GM21619 (cell line): ENCODE measurements at regions not wholly inside any gene's neighbourhood (a gene's known extent, or its start where the extent isn't known, plus 50 kb on each side); places are given as distances from the start of the nearest gene placed in this dataset.
"Not testable (repeated sequence)": the region's sequence is repeated elsewhere in the genome, so short reads cannot be mapped to it uniquely, and the experiment has no call there.

Experiments
- ATAC-seq: cut with Tn5 transposase; IDR thresholded peaks from one replicate; pipeline ENCODE4 v1.9.1; 2021; ENCODE audit not compliant: unreplicated experiment

DNA sequence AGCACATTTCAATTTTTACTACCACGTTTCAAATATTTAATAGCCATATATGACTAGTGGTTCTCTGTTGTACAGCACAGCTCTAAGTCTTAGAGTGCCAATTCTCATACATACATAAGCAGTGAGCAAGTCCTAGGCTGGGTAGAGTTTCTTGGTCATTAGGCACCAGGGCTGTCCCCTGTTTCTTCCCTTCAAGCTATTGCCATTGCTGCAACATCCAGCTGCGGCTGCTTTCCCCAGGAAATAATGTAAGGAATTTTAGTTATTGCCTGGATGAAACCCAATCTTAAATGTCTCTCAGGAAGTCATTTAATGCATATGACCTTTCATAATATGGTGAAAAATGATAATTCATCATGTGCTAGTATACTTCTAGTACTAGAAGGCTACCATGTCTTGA is 74.1 kb upstream of the PPP3CA start:
- ATAC-seq = no peak

DNA sequence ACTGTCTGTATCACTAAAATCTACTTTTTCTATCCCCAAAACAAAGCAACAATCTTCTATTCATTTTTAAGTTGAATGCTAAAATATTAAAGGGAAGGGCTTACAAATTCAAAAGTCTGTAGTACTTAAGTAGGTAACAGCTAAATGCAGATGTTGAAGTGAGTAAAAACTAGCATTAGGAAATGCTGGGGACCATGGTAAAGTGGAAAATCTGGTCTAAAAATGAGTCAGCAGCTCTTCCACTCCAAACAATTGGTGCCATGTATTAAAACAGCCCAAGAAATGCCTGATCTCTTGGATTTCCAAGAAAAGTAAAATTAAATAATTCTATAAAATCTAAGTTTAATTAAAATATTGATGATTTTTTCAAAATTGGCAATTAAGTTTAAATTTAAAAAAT is 73.3 kb upstream of the PPP3CA start:
- ATAC-seq = no peak

DNA sequence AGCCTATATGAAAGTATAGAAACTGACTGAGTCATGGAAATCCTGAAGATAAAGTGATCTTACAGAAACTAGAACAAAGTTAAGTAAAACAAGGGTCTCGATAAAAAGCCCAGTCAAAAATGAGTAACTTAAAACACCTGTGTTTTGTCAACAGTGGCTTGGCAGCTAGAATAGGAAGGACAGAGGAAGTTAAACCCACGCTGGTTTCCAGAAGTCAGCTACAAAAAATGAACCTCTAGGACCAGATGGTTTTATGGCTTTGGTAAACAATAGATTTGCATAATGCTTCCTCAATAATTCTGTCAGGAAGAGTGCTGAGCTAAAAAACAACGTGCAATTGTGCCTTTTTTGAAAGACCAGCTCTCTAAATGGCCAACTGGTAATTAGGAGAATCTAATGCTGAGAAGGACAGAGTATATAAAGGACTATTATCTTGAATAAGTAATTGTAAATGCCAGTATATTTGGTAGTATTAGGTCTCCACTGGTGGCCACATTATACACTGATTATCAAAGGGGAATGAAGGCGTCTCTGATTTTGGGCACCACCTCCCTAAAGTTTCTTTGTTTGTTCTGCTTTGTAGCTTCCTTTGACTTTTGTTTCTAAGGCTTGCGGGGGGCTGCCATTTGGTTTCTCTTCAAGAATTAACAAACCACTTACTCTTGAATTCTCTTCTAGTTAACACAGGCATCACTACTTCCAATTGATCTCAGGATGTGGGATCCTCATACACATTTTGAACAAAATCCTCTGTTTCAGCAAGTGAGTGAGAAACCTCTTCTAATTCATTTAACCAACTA is 72.2 kb upstream of the PPP3CA start:
- ATAC-seq = peak; percentile 80

DNA sequence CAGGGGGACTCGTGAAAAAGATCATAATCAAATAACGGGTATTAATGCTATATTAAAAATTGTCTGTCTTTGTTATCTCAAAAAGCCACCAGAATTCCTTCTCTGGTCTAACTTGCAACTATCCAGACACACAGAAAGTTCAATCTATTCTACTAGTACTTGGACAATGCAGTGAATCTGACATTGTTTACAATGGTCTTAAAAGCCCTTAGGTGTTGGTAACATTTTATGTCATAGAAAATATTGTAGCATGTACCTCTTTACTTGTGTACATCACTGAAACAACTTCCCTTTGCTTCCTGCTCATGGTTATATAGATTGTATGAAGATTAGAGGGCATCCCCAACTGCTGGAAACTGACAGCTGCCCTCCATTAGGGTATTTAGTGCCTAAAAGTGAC is 71.1 kb upstream of the PPP3CA start:
- ATAC-seq = no peak

DNA sequence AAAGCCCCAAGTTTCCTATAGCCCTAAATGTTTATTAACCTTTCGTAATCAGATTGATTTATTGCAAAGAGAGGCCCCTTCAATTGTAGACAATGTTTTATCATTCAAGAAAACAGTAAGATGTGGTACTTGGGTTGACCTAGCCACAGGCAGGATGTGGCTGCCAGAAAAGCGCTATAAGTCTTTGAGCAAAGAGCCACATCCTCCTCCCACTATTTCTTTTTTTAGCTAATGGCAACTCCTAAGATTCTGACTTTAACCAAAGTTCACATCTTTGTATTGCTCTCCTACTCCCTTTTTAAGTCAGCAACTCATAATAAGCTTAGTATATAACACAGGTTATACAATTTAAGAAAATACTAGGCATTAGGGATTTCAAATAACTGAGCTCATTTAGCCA is 70.7 kb upstream of the PPP3CA start:
- peak; percentile 75 for ATAC-seq

DNA sequence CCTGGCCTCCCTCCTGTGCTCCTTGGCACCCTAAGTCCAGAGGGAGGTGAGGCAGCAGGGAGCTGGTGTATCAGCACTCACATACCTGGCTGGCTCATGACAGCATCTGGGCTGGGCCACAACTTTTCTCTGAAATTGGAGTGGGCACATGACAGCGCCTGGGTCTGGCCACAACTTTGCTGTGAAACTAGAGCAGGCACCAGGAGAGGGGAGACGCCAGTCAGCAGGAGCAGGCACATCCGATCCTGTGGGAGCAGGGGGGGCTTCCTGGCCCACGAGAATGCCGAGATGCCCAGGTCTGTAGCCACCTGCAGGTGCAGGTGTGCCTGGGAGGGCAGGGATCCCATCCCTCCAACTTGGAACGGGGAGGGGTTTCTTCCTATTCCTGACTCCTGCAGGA is 69.7 kb upstream of the PPP3CA start:
- ATAC-seq = no peak

DNA sequence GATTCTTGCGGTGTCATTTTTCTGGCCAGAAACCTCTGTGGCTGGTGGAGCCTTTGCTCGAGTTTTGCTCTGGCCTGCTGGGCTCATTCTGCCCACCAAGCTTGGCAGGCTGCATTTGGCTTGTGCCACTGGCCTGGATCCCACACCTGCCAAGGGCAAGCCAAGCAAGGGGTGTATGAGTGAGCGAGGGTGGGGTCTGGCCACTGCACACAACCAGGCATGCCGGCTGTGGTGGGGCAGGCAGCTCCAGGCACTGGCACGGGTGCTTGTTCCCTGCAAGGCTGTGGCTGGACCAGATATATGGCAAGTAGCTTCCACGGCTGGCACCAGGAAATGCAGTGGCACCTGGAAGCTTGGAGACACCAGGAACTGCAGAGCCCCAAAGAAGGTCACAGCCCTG is 68.6 kb upstream of the PPP3CA start:
- ATAC-seq = no peak

DNA sequence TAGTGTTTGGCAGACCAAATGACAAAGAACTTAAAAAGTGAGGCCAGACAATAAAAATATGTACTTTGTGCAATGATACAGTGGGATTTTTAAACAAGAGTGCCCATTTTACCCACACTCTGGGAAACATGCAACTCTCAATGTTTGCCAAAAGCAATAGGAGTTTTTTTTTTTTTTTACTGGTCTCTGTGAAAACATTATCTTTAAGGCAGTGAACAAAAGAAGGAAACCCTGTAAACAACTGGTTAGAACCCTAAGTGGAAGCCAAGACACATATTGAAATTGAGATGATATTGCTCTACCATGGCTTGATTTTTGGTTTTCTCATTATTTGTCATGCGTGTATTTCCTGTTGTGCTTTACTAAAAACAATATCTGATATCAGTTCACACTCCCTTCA is 67.2 kb upstream of the PPP3CA start:
- no peak for ATAC-seq

DNA sequence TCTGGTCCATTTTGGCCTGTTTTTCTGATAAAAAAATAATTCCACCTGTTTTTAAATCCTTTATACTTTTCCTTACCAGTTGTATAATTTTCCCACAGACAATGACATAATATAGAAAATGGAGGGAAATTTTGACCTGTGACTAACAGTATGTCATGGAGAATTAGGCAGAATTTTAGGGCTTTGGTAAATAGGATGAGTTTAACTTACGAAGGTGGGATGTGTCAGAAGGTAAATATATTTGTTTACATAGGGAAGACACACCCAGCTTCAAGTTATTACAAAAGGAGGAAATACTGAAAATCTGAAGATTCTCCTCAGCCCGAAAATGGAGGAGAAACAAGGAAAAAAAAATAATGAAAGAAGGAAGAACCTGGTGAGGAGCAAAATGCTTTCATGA is 64.6 kb upstream of the PPP3CA start:
- no peak for ATAC-seq

DNA sequence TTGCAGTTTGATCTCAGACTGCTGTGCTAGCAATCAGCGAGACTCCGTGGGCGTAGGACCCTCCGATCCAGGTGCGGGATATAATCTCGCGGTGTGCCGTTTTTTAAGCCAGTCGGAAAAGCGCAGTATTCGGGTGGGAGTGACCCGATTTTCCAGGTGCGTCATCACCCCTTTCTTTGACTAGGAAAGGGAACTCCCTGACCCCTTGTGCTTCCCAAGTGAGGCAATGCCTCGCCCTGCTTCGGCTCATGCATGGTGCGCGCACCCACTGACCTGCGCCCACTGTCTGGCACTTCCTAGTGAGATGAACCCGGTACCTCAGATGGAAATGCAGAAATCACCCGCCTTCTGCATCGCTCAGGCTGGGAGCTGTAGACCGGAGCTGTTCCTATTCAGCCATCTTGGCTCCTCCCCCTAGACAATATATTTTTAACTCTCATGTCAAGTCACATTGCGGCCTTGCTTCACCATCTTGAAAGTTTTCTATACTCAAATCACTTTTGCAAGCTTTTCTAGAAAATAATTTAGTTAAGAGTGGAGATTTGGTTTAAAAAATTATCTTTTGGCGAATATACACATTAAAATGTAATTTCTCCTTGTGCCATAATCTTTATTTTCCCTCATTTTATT is 64.1 kb upstream of the PPP3CA start:
- not testable (repeated sequence) for ATAC-seq

DNA sequence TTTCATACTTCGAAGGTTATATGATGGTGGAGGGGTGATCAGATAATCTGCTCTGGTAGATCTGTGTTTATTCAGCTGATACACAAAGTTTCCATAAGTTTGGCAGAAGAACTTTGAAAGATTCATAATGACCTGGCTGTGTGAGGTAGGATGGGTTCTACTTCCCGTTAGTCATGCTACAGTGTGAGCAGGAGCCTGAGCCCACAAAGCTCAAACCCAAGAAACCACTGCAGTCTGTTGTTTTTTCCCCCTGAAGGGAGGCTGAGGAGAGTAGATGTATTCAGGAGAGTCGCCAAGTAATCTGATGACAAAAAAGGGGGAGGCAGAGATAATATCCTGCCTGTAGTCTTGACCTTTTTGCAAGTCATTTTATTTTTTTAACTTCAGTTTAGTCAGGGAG is 52.8 kb upstream of the PPP3CA start:
- no peak for ATAC-seq

DNA sequence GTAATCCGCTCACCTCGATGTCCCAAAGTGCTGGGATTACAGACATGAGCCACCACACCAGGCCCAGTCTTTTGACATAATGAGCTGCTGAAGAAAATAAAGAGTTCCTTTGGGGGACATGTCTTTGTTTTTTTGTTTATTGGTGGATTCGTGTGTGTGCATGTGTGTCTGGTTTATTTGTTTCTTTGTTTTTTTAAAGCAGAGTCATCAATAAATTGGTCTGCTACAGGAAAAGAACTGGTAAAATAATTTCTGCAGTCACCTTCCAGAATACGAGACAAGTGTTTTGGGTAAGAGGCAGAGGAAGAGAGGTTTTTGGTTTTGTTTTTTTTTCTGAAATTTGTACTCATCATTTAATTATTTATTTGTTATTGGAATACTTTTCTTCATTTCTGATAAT is 51.5 kb upstream of the PPP3CA start:
- ATAC-seq = no peak
